ENCODE measurements at regions not wholly inside any gene's neighbourhood (a gene's known extent, or its start where the extent isn't known, plus 50 kb on each side); places are given as distances from the start of the nearest gene placed in this dataset.

GRCh38 chr3:187963677-187964385 lies 190.1 kb upstream of the LPP start (continued):
- TF ChIP-seq IRF5 (IDR thresholded peaks at IDR 0.05; ENCODE audit: borderline replicate concordance) (no peak), CBX5 (IDR thresholded peaks at IDR 0.05; ENCODE audit: low read depth) (no peak), IRF4 (IDR thresholded peaks at IDR 0.05; ENCODE audit: low read depth, low read length) (no peak), BRCA1 (IDR thresholded peaks at IDR 0.05; ENCODE audit: low read depth, low read length) (no peak), SREBF1 (IDR thresholded peaks at IDR 0.05; ENCODE audit: low read length) (no peak), TARDBP (IDR thresholded peaks at IDR 0.05; ENCODE audit: borderline replicate concordance) (no peak), POU2F2 (IDR thresholded peaks at IDR 0.05; ENCODE audit: borderline replicate concordance, low read depth, low read length) (no peak), RAD51 (IDR thresholded peaks at IDR 0.05) (no peak)

DNA sequence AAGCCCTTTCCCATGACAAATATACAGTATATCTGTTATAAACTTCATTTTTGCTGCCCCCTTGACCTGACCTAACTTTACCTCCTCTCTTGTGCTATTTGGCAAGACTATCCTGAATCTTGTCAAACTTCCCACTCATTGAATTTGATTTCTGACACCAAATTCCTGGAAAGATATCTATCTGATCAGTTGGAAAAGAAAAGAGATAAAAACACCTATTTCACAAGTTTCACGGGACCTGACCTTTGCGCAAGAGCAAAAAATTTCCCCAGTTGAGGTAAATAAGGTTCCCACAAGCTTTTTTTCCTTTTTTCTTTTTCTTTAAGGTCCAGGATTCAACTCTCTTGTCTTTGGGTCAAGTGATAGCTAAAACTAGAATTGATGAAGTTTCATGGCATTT lies 189.2 kb upstream of the LPP start:
- ATAC-seq (no peak), DNase-seq (ENCODE audit: low read depth, low spot score) (no peak), FAIRE-seq (no peak)
- BruUV-seq (replicated peaks) = no TSS peak
- Histone ChIP-seq H3K79me2 (ENCODE audit: control insufficient read depth, insufficient read depth, low read length) (no peaks in the 10 kb centered on the region), H3K27ac (ENCODE audit: control insufficient read depth, insufficient read depth) (no peak overlapping the region), H3K9me3 (replicated peaks; ENCODE audit: control insufficient read depth, insufficient read depth, low read length) (no peaks in the 10 kb centered on the region), H3K4me1 (ENCODE audit: control insufficient read depth, insufficient read depth, low read length) (0 out of 2 replicates have a peak, but pooled peaks cover 3% of the 10 kb centered on the region), H3K4me3 (no peak overlapping the region), H2AFZ (ENCODE audit: control insufficient read depth, low read depth, low read length) (no peak overlapping the region), H4K20me1 (ENCODE audit: control insufficient read depth, insufficient read depth) (no peaks in the 10 kb centered on the region), H3K4me2 (ENCODE audit: control insufficient read depth, insufficient read depth) (no peak overlapping the region), H3K9ac (ENCODE audit: control insufficient read depth, insufficient read depth, low read length) (no peak overlapping the region), H3K27me3 (replicated peaks in 1 of 2; ENCODE audit: control insufficient read depth in 2 of 2, insufficient read depth in 2 of 2, low read length in 1 of 2) (peaks cover 2 to 4% of the 10 kb centered on the region in 2 experiments; a peak in 2 of 4 replicates), H3K36me3 (ENCODE audit: control insufficient read depth in 2 of 2, insufficient read depth in 2 of 2, low read length in 1 of 2) (no peaks in the 10 kb centered on the region)
- ChIA-PET RAD21 (ENCODE audit: unreplicated experiment) (no interaction called here), POLR2A (no interaction called here), SMC1A (ENCODE audit: uncharacterized antibody, unreplicated experiment) (no interaction called here), CTCF (no interaction called here)
- WGBS (ENCODE audit: insufficient coverage, insufficient replicate concordance, low lambda C conversion rate, missing lambda C conversion rate) = 100% methylated on average over 2 of the region's 2 CpGs
- in situ Hi-C loops (cut with MboI) (no loop called here), intact Hi-C loops (cut with micrococcal nuclease; ENCODE audit: unreplicated experiment) (no loop called here)
- no peak for TF ChIP-seq MYC (IDR thresholded peaks at IDR 0.05; ENCODE audit: insufficient read depth, insufficient read length, insufficient replicate concordance, low read length, severe bottlenecking)
- TF ChIP-seq CHD4 (IDR thresholded peaks at IDR 0.05) = no peak
- TF ChIP-seq HDGF (IDR thresholded peaks at IDR 0.05) = no peak
- no peak for TF ChIP-seq ZZZ3 (IDR thresholded peaks at IDR 0.05; ENCODE audit: control insufficient read depth, insufficient read length, low read depth)
- TF ChIP-seq PAX8 (IDR thresholded peaks at IDR 0.05) = no peak
- no peak for TF ChIP-seq EED (IDR thresholded peaks at IDR 0.05; ENCODE audit: low read depth)
- no peak for TF ChIP-seq IKZF1 (conservative IDR thresholded peaks at IDR 0.05)
- no peak for TF ChIP-seq STAT1 (conservative IDR thresholded peaks at IDR 0.05)
- no peak for TF ChIP-seq FOXK2 (IDR thresholded peaks at IDR 0.05)
- TF ChIP-seq POU2F2 (IDR thresholded peaks at IDR 0.05; ENCODE audit: borderline replicate concordance, low read depth, low read length) = no peak
- TF ChIP-seq RELB (IDR thresholded peaks at IDR 0.05; ENCODE audit: low read depth) = no peak
- TF ChIP-seq PKNOX1 (IDR thresholded peaks at IDR 0.05) = no peak
- TF ChIP-seq NR2C2 (IDR thresholded peaks at IDR 0.05; ENCODE audit: borderline replicate concordance, control insufficient read depth, insufficient read length, low read depth) = no peak
- no peak for TF ChIP-seq ZNF24 (IDR thresholded peaks at IDR 0.05)
